Upper lobe of left lung (tissue), 6 donors: ENCODE measurements at regions not wholly inside any gene's neighbourhood (a gene's known extent, or its start where the extent isn't known, plus 50 kb on each side); places are given as distances from the start of the nearest gene placed in this dataset.

Source experiments
- ATAC-seq, 2 donors: fragments of 200-7000 bp; cut with Tn5 transposase; one replicate each; pipeline ENCODE4 v1.9.1; 2022; ENCODE audit warnings: mild to moderate bottlenecking in 2 of 2, moderate library complexity in 2 of 2; ENCODE audit not compliant: low FRiP score in 2 of 2
- DNase-seq, 2 donors: peaks; one replicate each; pipeline ENCODE4 v3.0.0-alpha.2; 2019 to 2020
- H3K27ac ChIP-seq, 4 donors: fragments of 200-600 bp; sonication (generic); one replicate each; pipeline ENCODE4 v1.5.1; 2016 to 2019
- H3K27me3 ChIP-seq, 4 donors: fragments of 200-600 bp; sonication (generic); one replicate each; pipeline ENCODE4 v1.5.1; 2017 to 2019
- H3K36me3 ChIP-seq, 4 donors: fragments of 200-600 bp; sonication (generic); one replicate each; pipeline ENCODE4 v1.5.1; 2016 to 2019
- H3K4me1 ChIP-seq, 4 donors: fragments of 200-600 bp; sonication (generic); one replicate each; pipeline ENCODE4 v1.5.1; 2018 to 2019
- H3K4me3 ChIP-seq, 4 donors: fragments of 200-600 bp; sonication (generic); one replicate each; pipeline ENCODE4 v1.5.1; 2017 to 2019; ENCODE audit warnings: mild to moderate bottlenecking in 2 of 4, moderate library complexity in 1 of 4
- H3K9me3 ChIP-seq, 4 donors: fragments of 200-600 bp; sonication (generic); one replicate each; pipeline ENCODE4 v1.5.1; 2018 to 2019
- CTCF ChIP-seq, 6 experiments: fragments of 450-650 bp in 4 of 6; fragments of 200-600 bp in 2 of 6; sonication (generic) in 2 of 6; IDR thresholded peaks; one replicate each; pipeline ENCODE4 v1.5.1; 2016 to 2019; ENCODE audit warnings: antibody characterized with exemption in 6 of 6
- EP300 ChIP-seq, 4 donors: sonication (generic); formaldehyde crosslinking; IDR thresholded peaks; one replicate each; pipeline ENCODE4 v1.5.1; 2017; ENCODE audit warnings: antibody characterized with exemption in 4 of 4, control low read depth in 2 of 4
- POLR2A ChIP-seq, 4 donors: fragments of 450-650 bp; IDR thresholded peaks; one replicate each; pipeline ENCODE4 v1.5.1; 2016 to 2017; ENCODE audit warnings: antibody characterized with exemption in 4 of 4, mild to moderate bottlenecking in 2 of 4
- POLR2AphosphoS5 ChIP-seq, 2 donors: sonication (generic); formaldehyde crosslinking; IDR thresholded peaks; one replicate each; pipeline ENCODE4 v1.5.1; 2017; ENCODE audit warnings: antibody characterized with exemption in 2 of 2
- WGBS, 2 donors: methylation state at CpG; one replicate each; pipeline ENCODE4 v1.1.5; 2017 to 2018; 5-methylcytosine and 5-hydroxymethylcytosine counted together
- donor health status: DM: no; HTN: no; CAD: no; lungs with moderate emphysema.
- donor health status: DM: no; HTN: yes; CAD: no; lungs with severe emphysema.

DNA sequence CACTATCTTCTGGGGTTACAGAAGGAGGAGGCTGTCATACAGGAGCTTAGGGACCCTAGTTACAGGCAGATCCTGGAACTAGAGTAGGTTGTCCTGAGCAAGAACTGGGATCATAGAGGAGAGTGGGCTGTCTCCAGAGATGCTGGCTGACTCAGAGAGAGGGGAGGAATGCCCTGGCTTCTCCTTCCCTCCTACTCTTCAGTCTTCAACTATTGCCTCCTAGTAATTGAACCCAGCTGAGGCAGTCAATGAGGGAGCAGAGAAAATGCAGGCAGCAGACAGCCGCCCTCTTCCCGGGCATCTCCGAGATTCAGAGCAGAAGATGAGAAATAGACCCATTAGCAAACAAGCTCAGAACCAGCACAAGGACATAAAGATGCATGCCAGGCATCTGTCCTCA lies 118.3 kb upstream of the PDE5A start:
- Histone ChIP-seq H3K27me3 (no peaks in the 10 kb centered on the region), H3K9me3 (no peaks in the 10 kb centered on the region), H3K4me1 (no peaks in the 10 kb centered on the region), H3K27ac (no peak overlapping the region), H3K4me3 (no peak overlapping the region), H3K36me3 (no peaks in the 10 kb centered on the region)
- DNase-seq (no peak), ATAC-seq (peak in 1 of 2 donors; percentile 28)
- 90 to 100% methylated on average over 3 of the region's 3 CpGs for WGBS, 2 donors
- TF ChIP-seq POLR2A (IDR thresholded peaks at IDR 0.05) (no peak), CTCF (IDR thresholded peaks at IDR 0.05) (no peak), EP300 (IDR thresholded peaks at IDR 0.05) (no peak), POLR2AphosphoS5 (IDR thresholded peaks at IDR 0.05) (no peak)

DNA sequence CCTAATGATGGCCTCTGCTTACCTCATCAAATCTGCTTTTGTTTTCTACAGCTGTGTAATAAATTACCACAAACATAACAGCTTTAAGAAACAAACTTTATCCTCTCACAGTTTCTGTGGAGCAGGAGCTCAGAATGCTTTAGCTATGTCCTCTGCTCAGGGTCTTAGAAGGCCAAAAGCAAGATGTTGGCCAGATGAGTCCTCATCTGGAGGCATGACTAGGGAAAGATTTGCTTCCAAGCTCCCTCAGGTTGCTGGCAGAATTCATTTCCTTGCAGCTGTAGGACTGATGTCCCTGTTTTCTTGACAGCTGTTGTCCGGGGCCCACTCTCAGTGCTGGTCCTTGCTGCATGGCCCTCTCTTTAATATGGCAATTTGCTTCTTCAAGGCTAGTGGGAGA lies 116.7 kb upstream of the PDE5A start:
- no peak for DNase-seq
- no peaks in the 10 kb centered on the region for H3K4me1 ChIP-seq
- no peak for ATAC-seq
- no peak overlapping the region for H3K4me3 ChIP-seq
- TF ChIP-seq EP300 (IDR thresholded peaks at IDR 0.05), result no peak
- no peak for TF ChIP-seq POLR2AphosphoS5 (IDR thresholded peaks at IDR 0.05)
- TF ChIP-seq POLR2A (IDR thresholded peaks at IDR 0.05), result no peak
- no peak for TF ChIP-seq CTCF (IDR thresholded peaks at IDR 0.05)
- no peaks in the 10 kb centered on the region for H3K27me3 ChIP-seq
- no peaks in the 10 kb centered on the region for H3K9me3 ChIP-seq
- no peak overlapping the region for H3K27ac ChIP-seq
- WGBS, 2 donors, result 81 to 100% methylated on average over 1 of the region's 1 CpG
- H3K36me3 ChIP-seq, result no peaks in the 10 kb centered on the region

DNA sequence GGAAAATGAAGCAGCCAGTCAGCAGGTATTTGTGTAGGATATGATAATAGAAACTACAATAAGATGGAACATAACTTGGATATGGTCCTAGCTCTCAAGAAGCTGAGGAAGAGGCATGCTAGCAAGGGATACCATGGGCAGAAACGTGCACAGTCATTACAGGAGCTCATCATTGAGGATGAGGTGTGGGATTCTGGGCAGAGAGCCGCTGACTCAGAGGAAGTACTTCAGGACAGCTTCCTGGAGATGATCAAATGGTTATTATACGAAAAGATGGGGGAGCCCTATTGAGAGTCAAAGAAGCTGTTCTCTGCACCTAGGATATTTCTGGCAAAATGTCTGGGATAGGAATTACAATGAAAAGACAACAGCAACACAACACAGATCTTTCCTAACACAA lies 116.0 kb upstream of the PDE5A start:
- H3K4me3 ChIP-seq, result no peak overlapping the region
- DNase-seq (no peak), ATAC-seq (no peak)
- H3K36me3 ChIP-seq, result no peaks in the 10 kb centered on the region
- 62 to 68% methylated on average over 3 of the region's 3 CpGs for WGBS, 2 donors
- no peaks in the 10 kb centered on the region for H3K9me3 ChIP-seq
- H3K27me3 ChIP-seq, result no peaks in the 10 kb centered on the region
- H3K27ac ChIP-seq, result no peak overlapping the region
- no peaks in the 10 kb centered on the region for H3K4me1 ChIP-seq
- TF ChIP-seq EP300 (IDR thresholded peaks at IDR 0.05) (no peak), CTCF (IDR thresholded peaks at IDR 0.05) (no peak), POLR2AphosphoS5 (IDR thresholded peaks at IDR 0.05) (no peak), POLR2A (IDR thresholded peaks at IDR 0.05) (no peak)

GRCh38 chr4:119743644-119744043 lies 115.0 kb upstream of the PDE5A start:
- H3K4me1 ChIP-seq, result no peaks in the 10 kb centered on the region
- no peak for ATAC-seq
- H3K4me3 ChIP-seq, result no peak overlapping the region

DNA sequence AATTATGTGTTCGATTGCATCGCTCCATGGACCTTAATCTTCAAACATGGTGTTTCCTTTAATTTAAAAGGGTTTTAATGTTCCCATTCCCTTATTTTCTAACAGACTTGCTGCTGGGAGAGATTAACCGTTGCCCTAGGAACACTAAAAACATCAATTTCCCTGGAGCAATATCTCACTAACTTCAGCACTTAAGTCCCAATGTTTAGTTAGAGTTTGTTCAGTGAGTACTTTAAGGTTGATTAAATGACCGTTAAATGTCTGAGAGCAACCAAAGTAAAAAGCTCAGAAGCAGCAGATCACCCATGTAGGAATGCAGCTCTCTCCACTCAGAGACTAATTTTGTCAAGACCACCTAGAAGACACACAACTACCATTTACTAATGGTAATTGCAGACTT lies 111.2 kb upstream of the PDE5A start:
- Histone ChIP-seq H3K9me3 (no peaks in the 10 kb centered on the region), H3K4me1 (peaks cover 0 to 7% (median under 1%) of the 10 kb centered on the region in 4 donors), H3K27me3 (no peaks in the 10 kb centered on the region), H3K36me3 (no peaks in the 10 kb centered on the region), H3K4me3 (no peak overlapping the region), H3K27ac (no peak overlapping the region)
- DNase-seq, result no peak
- TF ChIP-seq POLR2A (IDR thresholded peaks at IDR 0.05), result no peak
- TF ChIP-seq EP300 (IDR thresholded peaks at IDR 0.05), result no peak
- no peak for TF ChIP-seq CTCF (IDR thresholded peaks at IDR 0.05)
- TF ChIP-seq POLR2AphosphoS5 (IDR thresholded peaks at IDR 0.05), result no peak
- no peak for ATAC-seq
- WGBS, 2 donors, result 71 to 77% methylated on average over 4 of the region's 4 CpGs

More at GRCh38 chr4:119743644-119744043, 115.0 kb upstream of the PDE5A start:
- Histone ChIP-seq H3K27me3 (no peaks in the 10 kb centered on the region), H3K9me3 (no peaks in the 10 kb centered on the region), H3K27ac (no peak overlapping the region), H3K36me3 (no peaks in the 10 kb centered on the region)
- WGBS, 2 donors, result 67 to 72% methylated on average over 2 of the region's 2 CpGs
- TF ChIP-seq POLR2A (IDR thresholded peaks at IDR 0.05), result no peak
- DNase-seq, result no peak
